HG03342 (cell line): ENCODE measurements at regions not wholly inside any gene's neighbourhood (a gene's known extent, or its start where the extent isn't known, plus 50 kb on each side); places are given as distances from the start of the nearest gene placed in this dataset.

Experiments
- ATAC-seq: cut with Tn5 transposase; IDR thresholded peaks from one replicate; pipeline ENCODE4 v1.9.1; 2021; ENCODE audit warnings: mild to moderate bottlenecking, moderate library complexity; ENCODE audit not compliant: unreplicated experiment

DNA sequence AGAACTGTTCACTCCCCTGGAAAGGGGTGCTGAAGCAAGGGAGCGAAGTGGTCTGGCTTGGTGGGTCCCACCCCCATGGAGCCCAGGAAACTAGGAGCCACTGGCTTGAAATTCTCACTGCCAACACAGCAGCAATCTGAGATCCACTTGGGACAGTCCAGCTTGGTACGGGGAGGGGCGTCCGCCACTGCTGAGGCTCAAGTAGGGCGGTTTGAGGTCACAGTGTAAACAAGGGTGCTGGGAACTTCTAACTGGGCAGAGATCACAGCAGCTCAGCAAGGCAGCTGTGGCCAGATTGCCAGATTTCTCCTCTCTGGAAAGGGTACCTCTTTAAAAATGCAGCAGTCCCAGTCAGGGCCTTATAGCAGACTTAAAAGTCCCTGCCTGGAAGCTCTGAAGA lies 53.9 kb upstream of the GALNTL6 start:
- ATAC-seq = no peak

DNA sequence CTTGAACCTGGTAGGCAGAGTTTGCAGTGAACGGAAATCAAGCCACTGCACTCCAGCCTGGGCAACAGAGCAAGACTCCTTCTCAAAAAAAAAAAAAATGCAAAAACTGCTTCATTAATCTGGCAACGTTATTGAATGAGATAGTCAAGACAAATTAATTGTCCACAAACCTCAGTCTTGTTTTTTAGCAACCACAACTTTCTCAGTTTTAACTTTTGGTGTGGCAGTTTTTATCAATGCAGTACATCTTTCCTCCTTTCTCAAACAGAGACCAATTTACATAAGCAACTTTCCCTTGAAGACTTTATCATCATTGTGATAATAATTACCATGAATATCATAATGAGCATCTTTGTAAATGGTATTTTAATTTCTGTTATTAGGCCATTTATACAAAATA lies 61.7 kb upstream of the GALNTL6 start:
- no peak for ATAC-seq

DNA sequence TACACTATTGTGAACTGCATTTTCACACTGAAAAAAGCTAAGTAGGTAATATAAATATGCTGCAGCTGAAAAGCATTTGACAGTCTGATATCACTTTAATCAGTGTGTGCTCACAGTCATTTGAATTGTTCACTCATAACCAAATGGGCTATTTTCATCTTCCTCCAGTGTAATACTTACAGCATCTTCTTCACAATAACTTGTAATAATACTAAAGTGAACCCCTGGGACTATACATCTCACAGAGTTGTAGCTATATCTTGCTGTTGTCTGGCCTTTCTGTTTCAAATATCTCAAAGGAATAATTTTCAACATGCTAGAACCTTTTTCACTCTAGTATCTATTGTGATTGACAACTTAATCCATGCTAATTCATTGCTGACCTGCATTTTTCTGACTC lies 66.8 kb upstream of the GALNTL6 start:
- no peak for ATAC-seq

DNA sequence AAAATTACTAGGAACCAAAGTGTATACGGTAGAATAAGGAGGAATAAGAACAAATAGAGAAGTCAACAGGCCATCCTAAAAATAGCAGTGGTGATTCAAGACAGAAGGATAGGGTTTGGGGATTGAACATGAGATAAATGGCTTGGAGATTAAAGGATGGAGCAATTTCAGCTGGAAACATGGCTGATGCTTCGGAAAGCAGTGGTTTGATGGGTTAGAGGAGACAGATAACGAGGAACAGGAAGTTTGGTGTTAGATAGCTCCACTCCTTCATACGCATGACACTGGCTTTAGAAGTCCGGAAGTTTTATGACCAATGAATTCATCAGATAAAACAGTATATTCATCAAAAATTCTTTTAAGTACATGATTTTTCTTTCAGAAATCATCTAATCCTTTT lies 70.8 kb upstream of the GALNTL6 start:
- ATAC-seq = no peak

DNA sequence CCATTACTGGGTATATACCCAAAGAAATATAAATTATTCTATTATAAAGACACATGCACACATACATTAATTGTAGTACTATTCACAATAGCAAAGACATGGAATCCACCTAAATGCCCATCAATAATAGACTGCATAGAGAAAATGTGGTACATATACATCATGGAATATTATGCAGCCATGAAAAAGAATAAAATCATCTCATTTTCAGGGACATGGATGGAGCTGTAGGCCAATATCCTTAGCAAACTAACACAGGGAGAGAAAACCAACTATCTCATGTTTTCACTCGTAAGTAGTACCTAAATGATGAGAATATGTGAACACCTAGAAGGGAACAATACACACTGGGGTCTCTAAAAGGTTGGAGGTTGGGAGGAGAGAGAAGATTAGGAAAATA lies 86.0 kb upstream of the GALNTL6 start:
- no peak for ATAC-seq

DNA sequence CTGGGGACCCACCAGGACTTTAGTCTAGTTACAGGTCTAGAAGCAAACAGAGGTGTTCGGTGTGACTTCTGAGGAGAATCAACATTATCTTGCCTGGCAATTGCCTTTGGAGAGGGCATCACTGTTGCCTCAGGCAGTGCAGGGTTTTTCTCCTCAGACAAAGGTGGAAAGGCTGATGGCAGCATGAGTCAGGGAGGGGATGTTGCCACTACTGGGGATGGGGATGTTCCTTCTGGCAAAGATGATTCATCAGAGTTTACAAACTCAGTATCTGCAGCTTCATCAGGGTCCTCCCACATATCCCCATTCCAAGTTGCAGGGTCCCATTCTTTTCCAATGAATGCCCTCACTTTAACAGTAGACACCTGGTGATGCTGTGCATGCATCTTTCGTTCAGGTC lies 91.3 kb upstream of the GALNTL6 start:
- ATAC-seq = no peak

DNA sequence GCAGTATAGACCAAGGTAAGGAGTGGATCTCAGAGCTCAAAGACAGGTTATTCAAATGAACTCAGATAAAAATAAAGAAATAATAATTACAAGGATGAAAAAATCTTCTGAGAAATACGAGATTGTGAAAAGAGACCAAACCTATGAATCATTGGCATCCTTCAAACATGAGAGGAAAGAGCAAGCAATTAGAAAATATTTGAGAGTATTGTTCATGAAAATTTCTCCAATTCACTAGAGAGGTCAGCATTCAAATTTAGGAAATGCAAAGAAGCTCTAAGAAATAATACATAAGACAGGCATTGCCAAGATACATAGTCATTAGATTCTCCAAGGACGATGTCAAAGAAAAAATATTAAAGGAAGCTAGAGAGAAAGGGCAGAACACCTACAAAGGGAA lies 93.5 kb upstream of the GALNTL6 start:
- ATAC-seq = no peak

DNA sequence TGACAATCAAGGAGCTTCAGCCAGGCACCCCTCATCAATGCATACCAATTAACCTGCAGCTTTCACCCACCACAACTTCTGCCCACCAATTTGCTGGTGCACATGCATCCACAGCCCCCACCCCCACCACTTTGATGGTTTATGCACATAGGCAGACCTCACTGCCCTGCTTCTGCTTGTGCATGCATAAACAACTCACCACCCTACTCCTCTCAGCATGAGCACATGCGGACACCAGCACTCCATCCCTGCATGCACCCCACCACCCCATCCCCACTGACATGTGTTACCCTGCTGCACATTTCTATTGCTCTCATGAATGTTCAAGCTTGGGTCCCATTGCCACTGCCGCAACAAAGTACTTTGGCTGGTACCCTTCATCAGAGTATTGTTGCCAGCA lies 94.5 kb upstream of the GALNTL6 start:
- no peak for ATAC-seq

DNA sequence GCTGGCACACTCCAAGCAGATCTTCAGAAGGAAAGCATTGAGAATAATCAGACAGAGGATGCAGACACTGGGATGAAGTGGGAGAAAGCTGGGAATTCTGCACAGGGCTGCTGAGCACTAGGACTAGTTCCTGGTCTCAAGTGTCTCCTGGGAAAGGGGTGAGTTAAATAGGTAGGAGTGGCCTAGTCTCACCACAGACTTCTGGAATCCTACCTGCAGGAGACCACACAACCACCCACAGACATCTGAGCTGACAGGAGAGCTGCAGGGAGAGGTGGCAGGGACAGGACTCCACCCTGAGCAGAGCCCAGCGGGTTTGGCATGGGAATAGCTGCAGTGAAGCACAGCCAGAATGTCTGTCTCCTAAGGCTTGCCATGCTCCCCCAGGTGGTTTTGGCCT lies 95.1 kb upstream of the GALNTL6 start:
- ATAC-seq = no peak

DNA sequence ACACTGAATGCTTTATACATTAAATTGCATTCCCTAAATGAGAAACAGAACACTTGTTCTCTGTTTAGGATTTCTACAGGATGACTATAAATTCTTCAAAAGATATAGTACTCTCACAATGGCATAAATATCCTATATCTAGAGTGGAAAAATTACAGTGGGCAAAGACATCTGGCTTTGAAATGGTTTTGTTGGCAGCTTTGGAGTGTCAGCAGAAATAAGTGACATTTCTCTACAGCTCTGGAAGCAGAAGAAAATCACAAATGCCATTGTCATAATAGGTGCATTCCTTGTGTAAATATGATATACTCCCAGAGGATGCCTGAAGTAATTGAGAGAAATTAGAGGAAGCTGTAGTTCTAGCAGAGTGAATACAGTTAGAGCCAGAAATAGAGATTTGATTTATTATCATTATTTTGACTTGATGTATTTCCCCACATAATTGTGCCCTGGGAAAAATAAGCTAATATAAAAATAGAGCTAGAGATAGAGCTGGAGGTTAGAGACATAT lies 95.9 kb upstream of the GALNTL6 start:
- ATAC-seq = no peak

DNA sequence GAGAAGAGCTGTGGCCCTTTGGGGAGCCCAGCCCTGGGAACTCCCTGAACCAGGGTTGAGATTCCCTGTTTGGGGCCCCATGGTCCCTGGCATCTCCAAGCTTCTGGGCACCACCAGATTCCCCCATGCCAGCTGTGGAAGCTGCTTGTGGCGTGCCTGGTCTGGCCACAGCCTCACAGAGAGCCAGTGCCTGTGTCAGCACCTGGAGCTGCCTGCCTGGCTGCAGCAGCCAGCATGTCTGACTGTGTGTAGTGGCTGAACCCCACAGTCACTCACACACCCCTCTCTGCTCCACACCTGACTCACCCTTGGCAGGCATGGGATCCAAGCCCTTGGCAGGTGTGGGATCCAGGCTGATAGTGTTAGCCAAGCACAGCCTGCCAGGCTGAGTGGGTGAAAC lies 97.2 kb upstream of the GALNTL6 start:
- no peak for ATAC-seq

DNA sequence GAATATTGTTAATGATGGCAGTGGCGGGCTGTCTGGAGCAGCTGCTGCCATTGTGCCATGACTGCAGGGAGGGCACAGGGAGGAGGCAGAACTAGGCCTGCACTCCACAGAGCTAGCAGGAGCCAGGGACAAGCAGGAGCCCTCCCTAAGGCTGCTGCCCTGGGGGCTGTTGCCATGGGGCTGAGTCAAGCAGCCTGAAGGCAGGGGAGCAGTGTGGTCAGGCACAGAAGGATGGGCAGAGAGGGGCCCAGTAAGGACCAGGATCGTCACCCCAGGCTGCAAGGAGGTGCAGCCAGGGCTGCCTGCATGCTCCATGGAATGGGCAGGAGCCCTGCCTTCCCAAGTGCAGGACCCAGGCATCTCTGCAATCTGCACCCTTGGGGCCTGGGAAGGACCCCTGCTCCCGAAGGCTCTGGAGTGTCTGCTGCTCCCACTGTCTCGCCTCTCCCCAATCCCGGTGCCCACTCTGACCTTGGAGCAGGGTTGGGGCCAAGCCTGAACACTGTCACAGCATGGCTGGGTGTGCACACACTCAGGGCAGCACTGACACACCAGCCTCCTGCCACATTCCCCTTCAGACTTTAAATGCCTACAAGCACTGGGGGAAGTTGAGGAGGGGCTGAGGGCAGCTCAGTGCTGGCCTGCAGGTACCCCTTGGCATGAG lies 98.3 kb upstream of the GALNTL6 start:
- ATAC-seq = no peak

DNA sequence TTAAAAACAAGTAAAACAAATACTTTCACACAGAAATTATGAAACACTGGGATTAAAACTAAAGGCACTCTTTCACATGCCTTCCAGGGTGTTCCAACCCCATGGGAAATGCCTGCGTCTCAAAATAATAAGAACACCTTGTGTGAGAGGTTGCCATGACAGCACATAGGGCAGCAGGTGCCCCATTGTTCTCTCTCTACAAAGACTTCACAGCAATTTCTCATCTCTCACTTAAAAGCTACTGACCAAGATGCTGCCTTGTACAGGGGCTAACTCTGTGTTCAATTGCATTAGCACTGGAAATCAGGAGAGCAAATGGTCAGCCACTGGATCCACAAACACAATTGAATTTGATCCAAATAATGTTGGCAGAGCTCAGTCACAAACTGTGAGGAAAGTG lies 102.5 kb upstream of the GALNTL6 start:
- ATAC-seq = no peak

DNA sequence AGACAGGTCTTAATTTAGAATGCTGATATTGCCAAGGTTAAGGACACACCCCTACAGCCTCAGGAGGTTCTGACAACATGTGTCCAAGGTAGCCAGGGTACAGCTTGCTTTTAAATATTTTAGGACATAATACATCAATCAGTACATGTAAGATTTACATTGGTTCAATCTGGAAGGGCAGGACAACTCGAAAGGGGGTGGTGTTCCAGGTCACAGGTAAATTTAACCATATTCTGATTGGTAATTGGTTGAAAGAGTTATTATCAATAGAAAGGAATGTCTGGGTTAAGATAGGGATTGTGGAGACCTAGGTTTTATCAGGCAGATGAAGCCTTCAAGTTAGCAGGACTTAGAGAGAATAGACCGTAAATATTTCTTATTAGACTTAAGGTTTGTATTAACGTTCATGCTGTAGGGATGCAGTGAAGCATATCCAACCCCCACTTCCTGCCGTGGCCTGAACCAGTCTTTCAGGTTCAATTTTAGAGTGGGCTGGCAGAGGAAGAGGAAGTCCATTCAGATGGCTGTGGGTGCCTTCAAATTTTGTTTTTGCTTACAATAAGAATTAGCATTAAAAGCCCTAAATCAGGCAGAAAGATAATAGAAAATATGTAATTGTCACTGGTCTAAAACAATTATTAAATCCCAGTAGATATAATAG lies 136.5 kb upstream of the GALNTL6 start:
- peak; percentile 95 for ATAC-seq

DNA sequence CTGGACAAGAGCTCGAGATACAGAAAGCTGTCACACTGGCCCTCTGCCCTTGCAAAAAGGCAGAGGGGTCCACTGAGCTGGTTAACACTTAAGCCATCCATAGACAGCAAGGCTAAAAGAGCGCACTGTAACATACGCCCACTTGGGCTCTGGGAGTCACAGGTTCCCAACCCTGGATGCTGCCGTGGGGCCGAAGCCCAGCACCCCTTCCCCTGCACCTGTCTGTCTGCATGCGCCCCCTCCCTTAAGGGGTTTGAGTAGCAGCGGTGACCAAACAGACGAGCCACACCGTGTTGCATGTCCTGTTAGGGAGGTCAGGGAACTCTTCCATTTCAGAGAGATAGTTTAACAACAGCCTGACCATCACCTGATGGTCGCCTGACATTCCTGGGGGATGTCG lies 138.4 kb upstream of the GALNTL6 start:
- ATAC-seq = no peak

DNA sequence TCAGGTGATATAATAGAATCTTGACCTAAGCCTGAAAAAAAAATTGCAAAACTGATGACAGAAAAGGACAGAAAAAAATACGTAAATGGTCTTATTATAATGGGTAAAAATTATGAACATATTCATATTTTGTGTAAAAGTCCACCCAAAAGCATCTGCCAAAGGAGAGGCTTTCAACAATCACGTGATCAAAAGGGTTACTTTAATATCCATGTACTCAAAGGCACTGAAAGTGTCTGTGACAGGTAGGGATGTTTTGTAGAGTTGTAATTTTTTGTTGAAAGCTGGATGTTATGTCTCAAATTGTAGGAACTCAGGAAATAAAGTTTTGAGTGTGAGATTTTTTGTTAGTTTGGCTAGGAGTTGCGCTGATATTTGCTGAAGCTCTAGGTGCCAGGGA lies 144.8 kb upstream of the GALNTL6 start:
- ATAC-seq = no peak

DNA sequence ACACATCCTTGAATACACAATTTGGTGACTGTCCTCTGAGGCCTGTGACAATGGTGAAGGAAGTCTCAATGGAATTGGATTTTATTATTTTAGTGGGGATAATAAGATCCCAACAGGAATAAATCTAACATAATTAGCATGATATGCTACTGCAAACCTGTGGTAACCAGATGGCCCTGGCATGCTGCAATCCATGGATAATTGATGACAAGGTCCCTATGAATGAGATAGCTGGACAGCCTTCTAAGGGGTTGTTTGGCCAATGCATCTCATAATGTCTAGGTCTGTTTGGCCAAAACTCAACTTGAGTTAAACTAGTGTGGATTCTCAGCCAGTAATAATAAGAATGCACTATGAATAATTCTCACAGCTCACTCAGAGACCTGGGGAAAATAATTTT lies 145.3 kb upstream of the GALNTL6 start:
- ATAC-seq = no peak

DNA sequence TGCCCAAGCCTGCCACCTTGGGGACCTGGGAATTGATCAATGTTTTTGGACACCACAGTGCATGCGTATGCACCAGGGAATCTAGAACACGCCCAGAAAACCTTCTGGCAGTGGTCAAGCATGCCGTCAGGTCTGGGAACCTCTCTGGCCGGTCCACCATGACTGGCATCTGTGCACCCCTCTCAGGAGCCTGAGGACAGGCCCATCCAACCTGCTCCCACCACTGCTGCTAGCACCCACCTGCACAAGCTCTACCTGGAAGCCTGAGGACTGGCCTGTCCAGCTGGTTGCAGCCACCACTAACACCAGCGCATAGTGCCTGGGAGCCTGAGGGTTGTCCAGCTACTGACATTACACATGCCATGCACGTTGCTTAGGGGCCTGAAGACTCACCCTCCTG lies 162.1 kb upstream of the GALNTL6 start:
- ATAC-seq = no peak

DNA sequence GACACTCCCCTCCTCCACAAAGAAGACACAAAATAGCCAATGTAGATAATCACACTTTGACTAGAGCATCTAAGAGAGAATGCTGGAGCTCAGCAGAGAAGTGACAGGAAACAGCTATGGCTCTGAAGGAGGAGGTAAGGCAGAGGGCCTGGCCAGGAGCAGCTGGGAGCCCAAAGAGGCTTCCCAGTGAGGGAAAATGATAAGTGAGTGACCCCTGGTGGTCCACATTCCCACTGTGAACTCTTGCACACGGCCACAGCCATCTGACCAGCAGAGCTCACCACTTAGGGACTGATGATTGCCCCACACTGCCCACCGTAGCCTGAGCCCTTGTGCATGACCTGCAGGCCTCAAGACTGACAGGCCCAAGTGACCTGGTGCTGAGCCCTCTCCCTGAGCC lies 162.7 kb upstream of the GALNTL6 start:
- ATAC-seq = peak; percentile 77

DNA sequence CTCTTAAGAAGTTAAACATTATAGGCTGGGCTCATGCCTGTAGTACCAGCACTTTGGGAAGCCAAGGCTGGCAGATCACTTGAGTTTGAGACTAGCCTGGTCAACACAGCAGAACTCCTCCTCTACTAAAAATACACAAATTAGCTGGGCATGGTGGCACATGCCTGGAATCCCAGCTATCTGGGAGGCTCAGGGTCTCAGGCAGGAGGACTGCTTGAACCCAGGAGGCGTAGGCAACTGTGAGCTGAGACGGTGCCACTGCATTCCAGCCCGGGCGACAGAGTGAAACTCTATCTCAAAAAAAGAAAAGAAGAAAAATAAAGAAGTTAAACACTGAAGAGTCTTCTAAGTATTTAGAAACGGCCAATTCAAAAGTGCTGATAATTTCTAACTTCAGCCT lies 164.3 kb upstream of the GALNTL6 start:
- no peak for ATAC-seq

DNA sequence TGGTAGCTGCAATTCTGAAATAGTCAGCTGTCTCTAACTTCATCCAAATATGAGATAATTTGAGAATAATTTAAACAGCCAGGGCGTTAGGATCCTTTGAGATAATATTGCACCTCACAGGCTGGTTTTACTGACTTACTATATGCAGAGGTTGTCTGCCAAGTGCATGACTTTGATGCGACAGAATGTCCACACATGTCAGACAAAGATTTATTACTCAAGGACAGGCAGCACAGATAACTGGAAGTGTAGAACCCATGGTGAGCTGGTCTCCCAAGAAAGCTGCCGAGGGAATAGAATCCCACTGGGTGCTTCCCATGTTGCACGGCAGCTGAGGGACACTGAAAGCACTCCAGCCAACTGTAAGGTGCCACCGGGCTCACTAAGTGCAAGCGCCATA lies 166.2 kb upstream of the GALNTL6 start:
- ATAC-seq = no peak

DNA sequence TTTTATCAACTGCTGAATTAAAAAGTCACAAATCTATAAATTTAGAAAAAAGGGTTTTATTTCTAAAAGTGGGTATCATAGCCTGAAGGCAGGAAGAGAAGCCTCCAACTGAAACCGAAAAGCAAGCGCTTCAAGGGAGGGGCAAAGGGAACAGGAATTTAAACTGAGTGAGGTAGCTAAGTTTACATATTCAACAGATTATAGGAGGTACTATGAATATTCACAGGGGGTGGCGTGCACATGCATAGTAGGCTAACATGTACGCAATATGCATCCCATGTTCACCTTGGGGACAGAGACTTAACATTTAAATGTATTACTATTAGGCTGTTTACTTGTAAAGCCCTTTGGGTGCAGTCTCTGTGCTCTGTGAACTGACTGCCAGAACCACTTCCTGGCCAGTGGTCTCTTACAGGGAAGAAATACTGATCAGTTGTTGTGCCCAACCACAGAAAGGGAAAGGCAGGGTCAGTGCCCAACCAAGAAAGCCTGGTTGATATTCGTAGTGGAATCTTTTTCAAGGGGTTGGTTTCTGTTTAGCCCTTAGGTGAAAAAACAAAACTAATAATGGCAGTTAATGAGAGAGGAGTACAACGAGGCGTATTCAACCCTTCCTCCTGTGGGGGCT lies 168.7 kb upstream of the GALNTL6 start:
- ATAC-seq = peak; percentile 88
